Activated T-helper 2 cell treated with anti-CD3 and anti-CD28 coated beads, Interferon-gamma antibody, Interleukin-2, Interleukin-4, amounts not matched to agents 10 μg/mL and 5 μg/mL and 100 μg/mL, durations not matched to agents 14 hours and 24 hours and 36 hours (primary cell): ENCODE measurements at regions not wholly inside any gene's neighbourhood (a gene's known extent, or its start where the extent isn't known, plus 50 kb on each side); places are given as distances from the start of the nearest gene placed in this dataset.

Experiments
- DNase-seq: peaks from one replicate; pipeline ENCODE4 v3.0.0; 2021; ENCODE audit warnings: low spot score
- H3K27ac Mint-ChIP-seq: one replicate; pipeline ENCODE4 v1.8.0; 2021; ENCODE audit warnings: mixed read lengths
- H3K27me3 Mint-ChIP-seq: one replicate; pipeline ENCODE4 v1.8.0; 2021; ENCODE audit warnings: low read depth, mixed read lengths
- H3K36me3 Mint-ChIP-seq: one replicate; pipeline ENCODE4 v1.8.0; 2021; ENCODE audit warnings: low read depth, mixed read lengths
- H3K4me1 Mint-ChIP-seq: one replicate; pipeline ENCODE4 v1.8.0; 2021; ENCODE audit warnings: low read depth, mixed read lengths
- H3K4me3 Mint-ChIP-seq: one replicate; pipeline ENCODE4 v1.8.0; 2021; ENCODE audit warnings: low read depth, mild to moderate bottlenecking, moderate library complexity, mixed read lengths
- H3K9me3 Mint-ChIP-seq: one replicate; pipeline ENCODE4 v1.8.0; 2021; ENCODE audit warnings: mixed read lengths
- intact Hi-C: fragments of 100-400 bp; cut with micrococcal nuclease; formaldehyde crosslinking; loops from one replicate; pipeline ENCODE4 v1.15.1; 2023

DNA sequence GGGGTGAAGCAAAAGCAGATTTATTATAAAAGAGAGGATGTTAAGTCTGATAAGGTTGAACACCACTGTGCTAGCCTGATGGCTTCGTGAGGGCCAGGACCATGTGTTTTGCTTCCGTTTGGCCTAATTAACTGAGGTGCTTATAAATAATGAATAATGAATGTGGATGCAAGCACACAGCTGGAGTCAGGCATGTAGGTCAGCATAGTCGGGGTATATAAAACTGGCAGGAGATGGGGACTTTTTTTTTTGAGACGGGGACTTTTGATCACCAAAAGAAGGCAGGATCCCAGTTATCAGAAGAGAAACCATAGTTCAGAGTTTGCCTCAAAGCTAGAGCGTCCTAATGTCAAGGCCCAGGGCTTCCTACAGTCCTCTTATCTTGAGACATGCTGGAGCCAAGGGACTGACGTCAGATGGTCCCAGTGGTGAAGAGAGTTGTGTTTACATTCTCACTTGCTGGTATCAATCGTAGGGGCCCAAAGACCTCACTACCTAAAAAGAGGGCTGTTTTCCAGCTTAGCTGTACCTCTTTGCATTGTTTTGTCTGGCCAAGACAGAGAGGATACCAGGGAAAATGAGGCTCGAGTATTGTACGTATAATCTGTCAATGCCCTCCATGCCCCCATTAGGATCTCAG, 50.4 kb downstream of the RTL9 start:
- Mint-ChIP-seq H3K36me3 (no peaks in the 10 kb centered on the region), H3K9me3 (no peaks in the 10 kb centered on the region), H3K27me3 (peaks cover 3% of the 10 kb centered on the region), H3K27ac (no peak overlapping the region), H3K4me3 (no peak overlapping the region), H3K4me1 (peaks cover 5% of the 10 kb centered on the region)
- intact Hi-C loops: loop anchor here (1.0 kb wide), 2 partner anchors 249 to 253 kb away; no protein-coding TSS in a partner anchor
- no peak for DNase-seq

DNA sequence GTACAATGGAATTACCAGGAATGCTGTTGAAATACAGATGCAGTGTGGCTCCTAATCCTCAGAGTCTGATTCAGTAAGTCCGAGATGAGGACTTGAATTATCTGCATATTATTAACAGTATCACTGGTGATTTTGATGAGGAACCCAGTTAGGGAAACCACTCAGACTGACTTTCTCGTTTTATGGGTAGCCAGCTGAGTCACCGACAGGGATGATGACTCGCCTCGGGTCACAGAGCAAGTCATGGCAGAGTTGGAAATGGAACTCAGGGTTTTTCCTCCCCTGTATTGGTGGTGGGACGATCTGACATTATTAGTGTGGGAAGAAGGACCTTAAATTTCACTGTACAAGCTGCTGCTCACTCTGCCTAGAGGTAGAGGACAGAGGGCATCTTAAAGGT, 51.3 kb downstream of the RTL9 start:
- no peak for DNase-seq
- no peak overlapping the region for H3K4me3 Mint-ChIP-seq
- intact Hi-C loops: loop anchor here (5.0 kb wide), 1 partner anchor 93 kb away; the partner anchor contains the start of gene AMMECR1
- no peak overlapping the region for H3K27ac Mint-ChIP-seq
- H3K9me3 Mint-ChIP-seq: no peaks in the 10 kb centered on the region
- H3K36me3 Mint-ChIP-seq: no peaks in the 10 kb centered on the region
- H3K27me3 Mint-ChIP-seq: peaks cover 3% of the 10 kb centered on the region
- peaks cover 7% of the 10 kb centered on the region for H3K4me1 Mint-ChIP-seq

DNA sequence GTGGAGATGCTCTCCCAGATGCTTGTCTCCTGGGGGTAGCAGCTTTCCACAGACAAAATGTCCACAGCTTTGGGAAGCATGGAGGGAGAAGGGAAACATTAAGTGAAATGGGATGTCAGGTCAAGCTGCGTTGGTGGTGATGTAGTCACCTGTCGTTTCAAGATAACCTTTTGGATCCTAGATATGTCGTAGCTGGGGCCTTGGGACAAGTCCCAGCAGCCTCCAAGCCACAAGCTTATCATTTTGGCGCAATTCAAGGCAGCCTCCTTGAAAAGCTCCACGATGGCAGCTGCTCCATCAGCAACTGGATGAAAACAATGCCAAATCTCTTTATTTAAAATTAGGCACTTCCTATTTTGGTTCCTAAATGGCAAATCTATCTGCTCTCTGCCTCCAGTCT, 52.0 kb downstream of the RTL9 start:
- no peaks in the 10 kb centered on the region for H3K36me3 Mint-ChIP-seq
- H3K4me3 Mint-ChIP-seq: no peak overlapping the region
- no peak for DNase-seq
- H3K27me3 Mint-ChIP-seq: peaks cover 6% of the 10 kb centered on the region
- H3K27ac Mint-ChIP-seq: no peak overlapping the region
- H3K4me1 Mint-ChIP-seq: peaks cover 7% of the 10 kb centered on the region
- no peaks in the 10 kb centered on the region for H3K9me3 Mint-ChIP-seq
- intact Hi-C loops: loop anchor here (5.0 kb wide), 1 partner anchor 93 kb away; the partner anchor contains the start of gene AMMECR1

DNA sequence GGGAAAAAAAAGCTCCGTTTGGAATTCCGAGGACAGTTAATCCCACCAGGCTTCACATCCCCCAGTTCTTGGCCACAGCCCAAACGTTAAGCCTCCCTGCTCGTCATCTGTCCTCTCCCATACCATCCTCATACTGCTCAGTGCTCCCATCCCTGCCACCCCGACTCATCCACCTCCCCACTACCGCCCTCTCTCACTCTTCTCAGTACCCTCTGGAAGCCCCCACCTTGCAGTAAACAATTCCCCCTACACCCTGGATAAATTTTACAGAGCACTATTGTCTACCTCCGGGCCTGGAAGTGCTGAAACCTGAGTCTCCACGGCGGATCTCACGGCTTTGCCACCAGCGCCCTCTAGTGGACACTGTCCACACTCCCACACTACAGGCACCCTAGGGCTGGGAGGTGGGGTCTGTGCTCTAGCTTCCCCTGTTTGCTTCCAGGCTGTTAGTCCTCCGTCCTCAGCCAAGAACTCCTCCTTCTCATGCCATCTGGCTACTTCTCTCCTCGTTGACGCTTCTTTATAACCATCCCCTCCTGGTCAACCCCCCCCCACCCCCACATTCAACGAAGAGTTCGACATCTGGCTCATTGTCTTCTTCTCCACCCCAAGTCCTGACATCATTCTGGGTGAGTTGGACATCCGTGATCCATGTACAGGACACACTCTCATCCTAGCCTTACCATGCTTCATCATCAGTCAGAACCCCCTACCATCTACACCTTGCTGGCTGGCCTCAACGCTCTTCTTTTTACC, 54.5 kb downstream of the RTL9 start:
- H3K36me3 Mint-ChIP-seq: no peaks in the 10 kb centered on the region
- intact Hi-C loops: loop anchor here (5.0 kb wide), 1 partner anchor 96 kb away; the partner anchor contains the start of gene AMMECR1
- DNase-seq: peak; percentile 51
- H3K4me1 Mint-ChIP-seq: peaks cover 7% of the 10 kb centered on the region
- H3K4me3 Mint-ChIP-seq: no peak overlapping the region
- H3K9me3 Mint-ChIP-seq: no peaks in the 10 kb centered on the region
- H3K27ac Mint-ChIP-seq: no peak overlapping the region
- peaks cover 5% of the 10 kb centered on the region for H3K27me3 Mint-ChIP-seq

DNA sequence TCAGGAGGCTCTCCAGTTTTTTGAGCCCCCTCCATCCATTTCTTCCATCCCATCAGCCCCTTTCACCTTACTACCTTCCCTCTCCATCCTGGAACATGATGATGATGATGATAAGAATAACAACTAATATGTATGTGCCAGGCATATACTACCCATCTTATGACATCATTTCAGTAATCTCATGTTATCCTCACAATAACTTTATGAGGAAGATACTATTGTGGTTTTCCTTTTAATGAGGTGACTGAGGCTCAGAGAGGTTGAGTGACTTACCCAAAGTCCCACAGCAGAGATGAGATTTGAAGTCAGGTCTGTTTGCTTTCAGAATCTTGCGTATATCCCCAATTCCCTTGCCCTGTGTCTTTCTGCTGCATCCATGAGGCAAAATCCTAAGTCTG, 55.1 kb downstream of the RTL9 start:
- Mint-ChIP-seq H3K9me3 (no peaks in the 10 kb centered on the region), H3K27ac (no peak overlapping the region), H3K36me3 (no peaks in the 10 kb centered on the region), H3K27me3 (peaks cover 5% of the 10 kb centered on the region), H3K4me1 (peaks cover 7% of the 10 kb centered on the region), H3K4me3 (no peak overlapping the region)
- DNase-seq: no peak
- intact Hi-C loops: loop anchor here (5.0 kb wide), 1 partner anchor 96 kb away; the partner anchor contains the start of gene AMMECR1

DNA sequence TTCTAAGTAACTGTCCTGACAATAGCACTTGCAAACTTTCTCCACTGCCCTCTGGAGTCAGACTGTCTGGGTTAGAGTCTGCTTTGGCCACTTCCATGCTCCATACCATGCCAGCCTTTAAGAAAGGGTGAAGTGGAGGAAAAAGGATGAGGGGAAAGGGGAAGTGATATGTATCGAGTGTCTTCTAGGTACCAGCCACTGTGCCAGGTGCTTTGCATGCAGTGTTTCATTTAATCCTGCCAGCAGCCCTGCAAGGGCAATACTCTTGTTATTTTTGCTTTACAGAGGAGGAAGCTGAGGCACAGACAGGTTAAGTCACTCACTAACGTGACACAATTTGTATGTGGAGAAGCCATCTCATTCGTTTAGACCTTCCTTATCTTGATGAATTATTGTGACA, 55.6 kb downstream of the RTL9 start:
- Mint-ChIP-seq H3K27me3 (peaks cover 5% of the 10 kb centered on the region), H3K36me3 (no peaks in the 10 kb centered on the region), H3K4me1 (peaks cover 7% of the 10 kb centered on the region), H3K27ac (no peak overlapping the region), H3K4me3 (no peak overlapping the region), H3K9me3 (no peaks in the 10 kb centered on the region)
- no peak for DNase-seq
- intact Hi-C loops: loop anchor here (5.0 kb wide), 1 partner anchor 97 kb away; the partner anchor contains the start of gene AMMECR1

DNA sequence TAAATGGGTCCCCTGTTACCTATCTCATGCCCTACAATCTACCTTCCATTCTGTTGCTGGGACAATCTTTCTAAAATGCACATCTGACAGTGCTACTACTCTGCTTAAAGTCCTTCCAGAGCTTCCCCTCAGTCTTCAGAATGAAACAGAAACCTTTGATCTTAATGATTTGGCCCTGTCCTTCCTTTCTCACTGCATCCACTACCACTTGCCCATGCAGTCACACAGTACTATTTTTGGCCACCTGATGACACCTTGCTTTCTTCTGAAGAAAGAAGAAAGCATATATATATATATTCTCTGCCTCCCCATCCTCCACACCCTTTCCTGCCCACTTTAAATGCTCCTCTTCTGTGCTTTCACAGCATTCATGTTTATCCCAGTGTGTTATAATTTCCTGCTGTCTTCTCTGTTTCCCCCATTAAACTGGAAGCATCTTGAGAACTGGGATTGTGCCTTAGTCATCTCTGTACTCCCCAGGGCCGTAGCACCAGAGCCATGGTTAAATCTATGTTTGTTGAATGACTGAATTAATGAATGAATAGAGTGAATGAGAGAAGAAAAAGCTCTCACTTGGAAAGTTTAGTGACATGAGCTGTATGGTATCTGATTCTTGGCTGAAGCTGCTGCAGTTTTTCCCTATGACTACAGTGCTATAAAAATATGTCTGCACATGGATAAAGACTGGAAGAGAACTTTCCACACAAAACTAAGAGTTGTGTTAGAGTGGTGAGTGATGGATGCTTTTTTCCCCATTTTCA, 56.2 kb downstream of the RTL9 start:
- Mint-ChIP-seq H3K4me3 (no peak overlapping the region), H3K27ac (no peak overlapping the region), H3K4me1 (peaks cover 7% of the 10 kb centered on the region), H3K36me3 (no peaks in the 10 kb centered on the region), H3K27me3 (peaks cover 5% of the 10 kb centered on the region), H3K9me3 (no peaks in the 10 kb centered on the region)
- intact Hi-C loops: loop anchor here (5.0 kb wide), 1 partner anchor 98 kb away; the partner anchor contains the start of gene AMMECR1
- no peak for DNase-seq

DNA sequence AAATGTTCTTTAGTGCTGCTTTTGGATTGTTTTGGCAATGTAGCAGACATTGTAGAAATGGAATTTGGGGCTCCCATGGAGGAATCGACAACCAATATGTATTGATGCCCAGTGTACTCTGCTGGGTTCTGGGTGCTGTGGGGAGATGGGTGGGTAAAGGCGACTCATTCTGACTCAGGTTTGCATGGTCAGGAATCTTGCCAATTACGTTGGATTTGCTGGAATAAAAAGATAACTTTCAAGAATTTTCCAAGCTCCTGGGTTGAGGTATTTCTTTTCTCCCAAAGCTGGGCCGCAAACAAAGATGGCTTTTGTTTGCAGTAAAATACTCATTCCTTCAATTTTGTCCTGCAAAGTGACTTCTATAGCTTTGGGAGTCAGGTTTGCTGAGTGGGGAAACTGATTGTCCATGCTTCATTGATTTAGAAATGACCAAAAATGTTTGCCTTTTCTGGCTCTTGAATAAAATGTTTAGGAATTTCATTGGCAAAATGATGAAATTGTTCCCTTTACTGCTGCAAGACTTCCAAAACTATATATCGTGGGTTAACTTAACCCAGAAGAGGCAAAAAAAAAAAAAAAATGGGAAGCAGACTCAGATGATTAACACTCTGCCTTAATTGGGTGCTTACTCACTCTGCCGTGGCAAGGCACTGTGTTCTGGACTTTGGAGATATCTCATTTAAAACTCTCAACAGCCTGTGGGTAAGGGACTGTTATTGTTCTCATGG, 57.0 kb downstream of the RTL9 start:
- Mint-ChIP-seq H3K4me1 (peaks cover 3% of the 10 kb centered on the region), H3K27me3 (peaks cover 5% of the 10 kb centered on the region), H3K36me3 (no peaks in the 10 kb centered on the region), H3K9me3 (no peaks in the 10 kb centered on the region), H3K4me3 (no peak overlapping the region), H3K27ac (no peak overlapping the region)
- intact Hi-C loops: no loop called here
- DNase-seq: no peak

DNA sequence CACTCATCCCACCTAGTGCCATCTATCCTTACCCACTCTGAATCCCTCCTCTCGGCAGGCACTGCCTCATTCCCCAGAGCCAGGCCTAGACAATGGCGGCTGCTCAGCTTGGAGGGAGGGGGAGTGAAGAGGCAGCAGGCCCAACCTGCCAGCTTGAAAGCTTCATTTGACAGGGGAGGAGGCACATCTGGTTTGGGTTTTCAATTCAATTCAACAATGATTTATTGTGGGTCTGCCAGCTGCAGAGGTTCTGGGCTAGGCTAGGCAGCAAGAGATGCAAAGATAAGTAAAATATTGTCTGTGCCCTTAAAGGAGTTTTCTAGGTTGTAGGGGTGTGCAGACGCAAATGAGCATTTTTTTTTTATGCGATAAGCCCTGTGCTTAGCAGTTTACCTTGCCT, 58.5 kb downstream of the RTL9 start:
- Mint-ChIP-seq H3K4me3 (no peak overlapping the region), H3K9me3 (no peaks in the 10 kb centered on the region), H3K36me3 (no peaks in the 10 kb centered on the region), H3K27me3 (peaks cover 5% of the 10 kb centered on the region), H3K27ac (no peak overlapping the region), H3K4me1 (peaks cover 3% of the 10 kb centered on the region)
- DNase-seq: no peak
- intact Hi-C loops: no loop called here

DNA sequence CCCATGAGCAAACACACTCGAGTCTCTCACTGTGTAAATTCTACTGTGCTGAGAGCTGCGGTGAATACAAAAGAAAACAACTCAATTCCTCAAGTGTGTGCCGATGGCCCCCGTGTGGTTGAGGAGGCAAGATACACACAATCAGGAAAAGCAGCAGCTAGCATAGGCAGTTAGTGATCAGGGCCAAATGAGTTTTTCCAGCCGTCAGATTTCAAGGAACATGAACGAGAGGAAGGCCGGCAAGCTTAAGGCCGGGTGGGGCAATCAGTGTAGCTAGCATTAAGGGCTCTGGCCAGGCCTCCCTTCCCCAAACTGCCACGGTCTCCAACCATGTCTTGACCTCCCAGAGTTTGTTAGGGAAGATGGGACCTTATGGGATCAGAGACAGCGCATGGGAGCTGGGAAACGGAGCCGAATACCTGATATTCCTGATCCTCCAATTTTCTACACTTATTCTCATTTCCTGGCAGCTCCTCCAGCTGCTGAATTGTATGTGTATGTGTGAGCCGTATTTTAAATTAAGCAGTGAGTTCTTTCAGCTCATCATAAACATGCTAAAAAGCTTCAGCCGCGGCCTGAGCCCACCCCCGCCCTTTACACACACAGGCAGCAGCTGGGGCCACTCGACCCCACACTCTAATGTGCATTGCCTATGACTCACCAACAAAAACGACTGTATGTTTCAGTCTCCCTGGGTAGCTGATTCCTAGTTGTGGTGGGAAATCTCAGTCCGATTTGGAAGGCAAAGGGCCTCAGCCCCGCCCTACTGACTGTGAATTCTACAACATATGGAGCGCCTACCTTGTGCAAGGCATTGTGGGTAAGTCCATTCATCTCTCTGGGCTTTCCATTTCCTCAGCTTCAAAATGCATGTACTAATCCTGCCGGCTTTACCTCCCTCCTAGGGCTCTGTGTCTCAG, 59.9 kb downstream of the RTL9 start:
- Mint-ChIP-seq H3K27ac (no peak overlapping the region), H3K36me3 (no peaks in the 10 kb centered on the region), H3K27me3 (peaks cover 3% of the 10 kb centered on the region), H3K4me1 (peaks cover 2% of the 10 kb centered on the region), H3K9me3 (no peaks in the 10 kb centered on the region), H3K4me3 (no peak overlapping the region)
- intact Hi-C loops: no loop called here
- no peak for DNase-seq

DNA sequence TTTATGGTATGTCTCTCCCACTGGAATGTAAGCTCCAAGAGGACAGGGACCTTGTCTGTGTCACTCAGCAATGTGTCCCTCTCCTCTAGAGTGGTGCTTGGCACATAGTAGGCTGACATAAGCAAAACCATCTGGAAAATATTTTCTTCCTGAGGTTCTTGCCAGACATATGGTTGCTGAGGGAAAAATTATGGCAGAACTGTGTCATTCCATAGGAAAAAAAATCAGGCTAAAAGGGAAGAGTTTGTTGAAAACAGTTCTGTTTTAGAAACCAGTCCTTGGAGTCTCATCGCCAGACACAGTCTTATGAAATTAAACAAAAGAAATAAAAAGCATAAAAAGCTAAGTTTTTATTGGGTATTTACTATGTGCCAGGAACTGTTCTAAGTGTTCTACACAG, 60.9 kb downstream of the RTL9 start:
- Mint-ChIP-seq H3K4me3 (no peak overlapping the region), H3K9me3 (no peaks in the 10 kb centered on the region), H3K27me3 (peaks cover 3% of the 10 kb centered on the region), H3K4me1 (peaks cover 2% of the 10 kb centered on the region), H3K36me3 (no peaks in the 10 kb centered on the region), H3K27ac (no peak overlapping the region)
- DNase-seq: no peak
- intact Hi-C loops: no loop called here
